IMR-90 (cell line): ENCODE measurements at regions not wholly inside any gene's neighbourhood (a gene's known extent, or its start where the extent isn't known, plus 50 kb on each side); places are given as distances from the start of the nearest gene placed in this dataset.

ENCODE experiments used
- ATAC-seq: fragments of 200-7000 bp; cut with Tn5 transposase; 2 replicates; pipeline ENCODE4 v1.9.1; 2020; ENCODE audit warnings: low read depth, mild to moderate bottlenecking, moderate library complexity
- BruUV-seq: library from RNA; stranded (reverse); fragments of 400-500 nt; replicated peaks from 2 replicates; lab custom pipeline; 2021; lab: Mats Ljungman, UMichigan
- CTCF ChIA-PET: fragments of 300-600 bp; formaldehyde crosslinking; extraction: SDS; loops from one replicate; lab custom pipeline; 2021; ENCODE audit warnings: antibody characterized with exemption; lab: Yijun Ruan, JAX
- POLR2A ChIA-PET: fragments of 300-600 bp; sonication (Branson Sonifier 250); formaldehyde crosslinking; loops from one replicate; lab custom pipeline; 2022; ENCODE audit warnings: antibody characterized with exemption; ENCODE audit not compliant: unreplicated experiment; lab: Charles Lee
- DNase-seq: peaks from one replicate; pipeline ENCODE4 v3.0.0; 2013
- H2AFZ ChIP-seq: replicated peaks from 2 replicates; pipeline ENCODE3; 2013; ENCODE audit warnings: low read length, mild to moderate bottlenecking; ENCODE audit not compliant: poor library complexity
- H2AK5ac ChIP-seq: 2 replicates; pipeline ENCODE4 v1.6.1; 2013; ENCODE audit warnings: low read depth, low read length, inconsistent platforms
- H2AK9ac ChIP-seq: replicated peaks from 2 replicates; pipeline ENCODE3; 2013; ENCODE audit warnings: mild to moderate bottlenecking, low read depth, low read length, moderate library complexity; ENCODE audit not compliant: poor library complexity
- H2BK120ac ChIP-seq: 2 replicates; pipeline ENCODE4 v1.6.1; 2013; ENCODE audit warnings: low read depth, low read length, inconsistent platforms
- H2BK15ac ChIP-seq: 3 replicates; pipeline ENCODE4 v1.6.1; 2013; ENCODE audit warnings: low read depth, low read length, inconsistent platforms
- H2BK20ac ChIP-seq: 2 replicates; pipeline ENCODE4 v1.6.1; 2013; ENCODE audit warnings: low read depth, mild to moderate bottlenecking, inconsistent platforms, low read length, moderate library complexity
- H2BK5ac ChIP-seq: 2 replicates; pipeline ENCODE4 v1.6.1; 2013; ENCODE audit warnings: mild to moderate bottlenecking, low read depth, low read length, inconsistent platforms; ENCODE audit not compliant: poor library complexity, severe bottlenecking
- H3K14ac ChIP-seq: replicated peaks from 2 replicates; pipeline ENCODE4 v1.6.1; 2013; ENCODE audit warnings: low read depth, low read length, inconsistent platforms
- H3K18ac ChIP-seq: 2 replicates; pipeline ENCODE4 v1.6.1; 2013; ENCODE audit warnings: low read depth, low read length, control low read depth
- H3K23ac ChIP-seq: 2 replicates; pipeline ENCODE4 v1.6.1; 2013; ENCODE audit warnings: low read depth, low read length, inconsistent platforms
- H3K27ac ChIP-seq: 2 replicates; pipeline ENCODE4 v1.5.1; 2013; ENCODE audit warnings: mild to moderate bottlenecking, control low read depth, low read length; ENCODE audit not compliant: insufficient read depth
- H3K27me3 ChIP-seq: 2 replicates; pipeline ENCODE4 v1.6.1; 2013; ENCODE audit warnings: low read length; ENCODE audit not compliant: control insufficient read depth, insufficient read depth
- H3K36me3 ChIP-seq: 2 replicates; pipeline ENCODE4 v1.6.1; 2013; ENCODE audit warnings: low read length, mixed read lengths; ENCODE audit not compliant: control insufficient read depth, insufficient read depth
- H3K4ac ChIP-seq: 2 replicates; pipeline ENCODE4 v1.6.1; 2013; ENCODE audit warnings: low read depth, low read length, inconsistent platforms
- H3K4me1 ChIP-seq: 2 replicates; pipeline ENCODE4 v1.6.1; 2013; ENCODE audit warnings: low read length, mixed read lengths; ENCODE audit not compliant: control insufficient read depth, insufficient read depth
- H3K4me2 ChIP-seq: 2 replicates; pipeline ENCODE4 v1.6.1; 2013; ENCODE audit warnings: low read depth, mild to moderate bottlenecking, control low read depth, low read length, moderate library complexity
- H3K4me3 ChIP-seq: 2 replicates; pipeline ENCODE4 v1.5.1; 2013; ENCODE audit warnings: low read depth, mild to moderate bottlenecking, control low read depth, low read length, moderate library complexity; ENCODE audit not compliant: insufficient read depth
- H3K56ac ChIP-seq: 2 replicates; pipeline ENCODE4 v1.6.1; 2013; ENCODE audit warnings: low read length, inconsistent platforms; ENCODE audit not compliant: insufficient read depth; ENCODE audit errors: extremely low read depth
- H3K79me1 ChIP-seq, 2 experiments: 2 replicates each; pipeline ENCODE4 v1.6.1; 2013; ENCODE audit warnings: low read length in 2 of 2, inconsistent platforms in 1 of 2, low read depth in 1 of 2
- H3K9ac ChIP-seq: 2 replicates; pipeline ENCODE4 v1.6.1; 2013; ENCODE audit warnings: low read depth, low read length, control low read depth
- H3K9me1 ChIP-seq: 2 replicates; pipeline ENCODE4 v1.6.1; 2013; ENCODE audit warnings: low read length, inconsistent platforms; ENCODE audit not compliant: insufficient read depth
- H3K9me3 ChIP-seq: 2 replicates; pipeline ENCODE4 v1.6.1; 2013; ENCODE audit warnings: low read length; ENCODE audit not compliant: control insufficient read depth, insufficient read depth
- H4K20me1 ChIP-seq: 2 replicates; pipeline ENCODE4 v1.6.1; 2013; ENCODE audit warnings: low read length, inconsistent platforms; ENCODE audit not compliant: insufficient read depth
- H4K5ac ChIP-seq: 2 replicates; pipeline ENCODE4 v1.6.1; 2013; ENCODE audit warnings: mild to moderate bottlenecking, low read depth, low read length, control low read depth
- H4K8ac ChIP-seq, 2 experiments: 2 replicates each; pipeline ENCODE4 v1.6.1; 2013; ENCODE audit warnings: low read depth in 2 of 2, low read length in 2 of 2, control low read depth in 1 of 2, inconsistent platforms in 1 of 2
- H4K91ac ChIP-seq: 2 replicates; pipeline ENCODE4 v1.6.1; 2013; ENCODE audit warnings: low read depth, low read length, inconsistent platforms; ENCODE audit not compliant: insufficient read depth
- BHLHE40 ChIP-seq: fragments of 150-350 bp; IDR thresholded peaks from 2 replicates; pipeline ENCODE4 v1.6.1; 2016; ENCODE audit warnings: mild to moderate bottlenecking, low read depth, low read length
- CEBPB ChIP-seq: IDR thresholded peaks from 2 replicates; pipeline ENCODE4 v1.6.1; 2012; ENCODE audit warnings: low read depth, low read length, improper control_type of control experiment
- CHD1 ChIP-seq: IDR thresholded peaks from 2 replicates; pipeline ENCODE4 v1.6.1; 2012; ENCODE audit warnings: low read depth, low read length, improper control_type of control experiment
- FOS ChIP-seq: fragments of 150-350 bp; IDR thresholded peaks from 2 replicates; pipeline ENCODE4 v1.6.1; 2016; ENCODE audit warnings: low read depth, low read length
- MAFK ChIP-seq: IDR thresholded peaks from 2 replicates; pipeline ENCODE4 v1.6.1; 2012; ENCODE audit warnings: low read depth, low read length, improper control_type of control experiment
- MAZ ChIP-seq: IDR thresholded peaks from 2 replicates; pipeline ENCODE4 v1.6.1; 2012; ENCODE audit warnings: low read depth, mild to moderate bottlenecking, low read length, improper control_type of control experiment, moderate library complexity, borderline replicate concordance
- MXI1 ChIP-seq: IDR thresholded peaks from 2 replicates; pipeline ENCODE4 v1.6.1; 2012; ENCODE audit warnings: low read depth, mild to moderate bottlenecking, low read length, moderate library complexity, borderline replicate concordance
- NFE2L2 ChIP-seq: fragments of 150-350 bp; IDR thresholded peaks from 2 replicates; pipeline ENCODE4 v1.6.1; 2016; ENCODE audit warnings: low read depth, mild to moderate bottlenecking, low read length
- POLR2A ChIP-seq: IDR thresholded peaks from 2 replicates; pipeline ENCODE4 v1.6.1; 2012; ENCODE audit warnings: mild to moderate bottlenecking, low read depth, low read length
- RAD21 ChIP-seq: IDR thresholded peaks from 2 replicates; pipeline ENCODE4 v1.6.1; 2012; ENCODE audit warnings: low read length, improper control_type of control experiment
- RCOR1 ChIP-seq: IDR thresholded peaks from 2 replicates; pipeline ENCODE4 v1.6.1; 2012; ENCODE audit warnings: mild to moderate bottlenecking, low read length, improper control_type of control experiment; ENCODE audit not compliant: insufficient replicate concordance
- RFX5 ChIP-seq: IDR thresholded peaks from 2 replicates; pipeline ENCODE4 v1.8.0; 2012; ENCODE audit warnings: low read depth, mild to moderate bottlenecking, low read length, moderate library complexity
- SMC3 ChIP-seq: fragments of 150-350 bp; IDR thresholded peaks from 2 replicates; pipeline ENCODE4 v1.6.1; 2016; ENCODE audit warnings: low read depth, mild to moderate bottlenecking, antibody characterized with exemption, low read length, moderate library complexity
- WGBS, 2 experiments: methylation state at CpG; one replicate each; pipeline versions ENCODE4 v1.1.5 to v1.1.7; 2013; ENCODE audit warnings: missing lambda C conversion rate in 2 of 2; ENCODE audit not compliant: insufficient read length in 1 of 2; ENCODE audit errors: extremely low coverage in 2 of 2; 5-methylcytosine and 5-hydroxymethylcytosine counted together
- dilution Hi-C: fragments of 300-500 bp; cut with HindIII; formaldehyde crosslinking; loops from one replicate; pipeline ENCODE4 v1.14.3; 2018; ENCODE audit warnings: low sequenced_read_pairs; ENCODE audit not compliant: unreplicated experiment
- in situ Hi-C: fragments of 300-500 bp; cut with MboI; formaldehyde crosslinking; loops from 3 replicates; pipeline ENCODE4 v1.14.3; 2019; ENCODE audit warnings: low sequenced_read_pairs, inconsistent platforms, mixed read lengths
- intact Hi-C: fragments of 100-400 bp; cut with micrococcal nuclease; formaldehyde crosslinking; loops from 2 replicates; pipeline ENCODE4 v1.10.0; 2022
- TF ChIP-seq, protein P1 (sequence below): fragments of 150-350 bp; IDR thresholded peaks from 2 replicates; pipeline ENCODE4 v1.6.1; 2017; ENCODE audit warnings: mild to moderate bottlenecking, antibody characterized with exemption, low read length, low read depth
- TF ChIP-seq, protein P2 (sequence below): fragments of 150-350 bp; IDR thresholded peaks from 2 replicates; pipeline ENCODE4 v1.6.1; 2016; ENCODE audit warnings: low read depth, mild to moderate bottlenecking, low read length, moderate library complexity, borderline replicate concordance
- TF ChIP-seq, protein P3 (sequence below): conservative IDR thresholded peaks from 2 replicates; pipeline ENCODE4 v1.5.1; 2012; ENCODE audit warnings: mild to moderate bottlenecking, low read depth, low read length, improper control_type of control experiment

DNA sequence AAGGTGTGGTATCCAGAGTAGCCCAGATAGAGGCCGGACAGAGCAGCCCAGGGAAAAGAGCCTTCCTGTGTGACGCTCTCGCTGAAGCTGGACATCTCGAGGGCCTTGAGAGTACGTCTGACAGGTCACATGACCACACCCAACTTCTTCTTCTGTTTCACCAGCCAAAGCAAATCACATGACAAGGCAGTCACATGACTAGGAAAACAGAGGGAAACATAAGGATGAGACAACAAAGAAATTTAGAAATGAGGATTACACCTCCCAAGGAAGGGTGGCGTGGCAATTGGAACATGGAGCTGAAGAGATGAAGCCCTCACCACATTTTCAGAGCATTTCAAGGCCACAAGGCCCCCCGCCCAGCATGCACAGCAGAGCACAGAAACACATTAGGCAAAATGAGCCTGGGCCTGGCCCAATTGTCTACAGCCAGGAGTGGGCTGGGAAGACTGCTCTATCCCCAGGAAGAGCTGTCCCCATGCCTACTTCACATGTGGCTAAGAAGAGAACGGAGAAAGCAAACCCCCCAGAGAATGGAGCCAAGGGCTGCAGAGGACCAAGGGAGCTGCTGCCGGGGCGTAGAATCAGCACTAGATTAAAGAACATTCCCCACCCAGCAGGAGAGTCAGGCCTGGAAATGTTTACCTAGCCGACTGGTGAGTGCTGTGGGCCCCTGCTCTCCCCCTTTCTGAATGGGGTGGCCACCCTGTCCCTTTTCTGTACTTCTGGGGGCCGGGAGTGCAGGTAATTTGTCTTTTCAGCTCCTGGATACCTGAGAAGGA is 305.1 kb downstream of the NPHP4 start:
- no TSS peak for BruUV-seq
- dilution Hi-C loops, result no loop called here
- DNase-seq (no peak), ATAC-seq (no peak)
- H4K91ac ChIP-seq, result no peak overlapping the region
- intact Hi-C loops, result no loop called here
- no peak overlapping the region for H2AK9ac ChIP-seq
- no peak overlapping the region for H2BK20ac ChIP-seq
- H4K20me1 ChIP-seq, result no peaks in the 10 kb centered on the region
- no peak overlapping the region for H4K5ac ChIP-seq
- H2AK5ac ChIP-seq, result no peak overlapping the region
- H3K9me3 ChIP-seq, result peaks cover 49% of the 10 kb centered on the region
- no peaks in the 10 kb centered on the region for H3K9me1 ChIP-seq
- no peak overlapping the region for H3K4me2 ChIP-seq
- no peak overlapping the region for H3K27ac ChIP-seq
- H4K8ac ChIP-seq, result no peak overlapping the region
- no peak overlapping the region for H2BK5ac ChIP-seq
- H3K4me1 ChIP-seq, result no peaks in the 10 kb centered on the region
- WGBS, 2 experiments, result 17% methylated on average over 1 of the region's 12 CpGs; no CpG with 5 or more reads in 1 of the 2 experiments
- no peak overlapping the region for H3K14ac ChIP-seq
- no peak for TF ChIP-seq MAFK
- no peak for TF ChIP-seq RAD21
- no peak for TF ChIP-seq BHLHE40
- TF ChIP-seq RCOR1, result no peak
- TF ChIP-seq CEBPB, result no peak
- no peak for TF ChIP-seq MAZ
- TF ChIP-seq, protein P1, sequence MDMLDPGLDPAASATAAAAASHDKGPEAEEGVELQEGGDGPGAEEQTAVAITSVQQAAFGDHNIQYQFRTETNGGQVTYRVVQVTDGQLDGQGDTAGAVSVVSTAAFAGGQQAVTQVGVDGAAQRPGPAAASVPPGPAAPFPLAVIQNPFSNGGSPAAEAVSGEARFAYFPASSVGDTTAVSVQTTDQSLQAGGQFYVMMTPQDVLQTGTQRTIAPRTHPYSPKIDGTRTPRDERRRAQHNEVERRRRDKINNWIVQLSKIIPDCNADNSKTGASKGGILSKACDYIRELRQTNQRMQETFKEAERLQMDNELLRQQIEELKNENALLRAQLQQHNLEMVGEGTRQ, result no peak
- TF ChIP-seq MXI1, result no peak
- TF ChIP-seq, protein P2, sequence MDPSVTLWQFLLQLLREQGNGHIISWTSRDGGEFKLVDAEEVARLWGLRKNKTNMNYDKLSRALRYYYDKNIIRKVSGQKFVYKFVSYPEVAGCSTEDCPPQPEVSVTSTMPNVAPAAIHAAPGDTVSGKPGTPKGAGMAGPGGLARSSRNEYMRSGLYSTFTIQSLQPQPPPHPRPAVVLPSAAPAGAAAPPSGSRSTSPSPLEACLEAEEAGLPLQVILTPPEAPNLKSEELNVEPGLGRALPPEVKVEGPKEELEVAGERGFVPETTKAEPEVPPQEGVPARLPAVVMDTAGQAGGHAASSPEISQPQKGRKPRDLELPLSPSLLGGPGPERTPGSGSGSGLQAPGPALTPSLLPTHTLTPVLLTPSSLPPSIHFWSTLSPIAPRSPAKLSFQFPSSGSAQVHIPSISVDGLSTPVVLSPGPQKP, result no peak
- TF ChIP-seq RFX5, result no peak
- no peak for TF ChIP-seq SMC3
- TF ChIP-seq FOS, result no peak
- no peak for TF ChIP-seq NFE2L2
- TF ChIP-seq CHD1, result no peak
- TF ChIP-seq POLR2A, result no peak
- TF ChIP-seq, protein P3, sequence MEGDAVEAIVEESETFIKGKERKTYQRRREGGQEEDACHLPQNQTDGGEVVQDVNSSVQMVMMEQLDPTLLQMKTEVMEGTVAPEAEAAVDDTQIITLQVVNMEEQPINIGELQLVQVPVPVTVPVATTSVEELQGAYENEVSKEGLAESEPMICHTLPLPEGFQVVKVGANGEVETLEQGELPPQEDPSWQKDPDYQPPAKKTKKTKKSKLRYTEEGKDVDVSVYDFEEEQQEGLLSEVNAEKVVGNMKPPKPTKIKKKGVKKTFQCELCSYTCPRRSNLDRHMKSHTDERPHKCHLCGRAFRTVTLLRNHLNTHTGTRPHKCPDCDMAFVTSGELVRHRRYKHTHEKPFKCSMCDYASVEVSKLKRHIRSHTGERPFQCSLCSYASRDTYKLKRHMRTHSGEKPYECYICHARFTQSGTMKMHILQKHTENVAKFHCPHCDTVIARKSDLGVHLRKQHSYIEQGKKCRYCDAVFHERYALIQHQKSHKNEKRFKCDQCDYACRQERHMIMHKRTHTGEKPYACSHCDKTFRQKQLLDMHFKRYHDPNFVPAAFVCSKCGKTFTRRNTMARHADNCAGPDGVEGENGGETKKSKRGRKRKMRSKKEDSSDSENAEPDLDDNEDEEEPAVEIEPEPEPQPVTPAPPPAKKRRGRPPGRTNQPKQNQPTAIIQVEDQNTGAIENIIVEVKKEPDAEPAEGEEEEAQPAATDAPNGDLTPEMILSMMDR, result no peak
- H3K9ac ChIP-seq, result no peak overlapping the region
- H2BK15ac ChIP-seq, result no peak overlapping the region
- H2AFZ ChIP-seq, result no peak overlapping the region
- no peak overlapping the region for H3K23ac ChIP-seq
- no peak overlapping the region for H2BK120ac ChIP-seq
- H3K4me3 ChIP-seq, result no peak overlapping the region
- ChIA-PET CTCF (no interaction called here), POLR2A (no interaction called here)
- no peak overlapping the region for H3K4ac ChIP-seq
- H3K27me3 ChIP-seq, result no peaks in the 10 kb centered on the region
- no peaks in the 10 kb centered on the region for H3K36me3 ChIP-seq
- H3K56ac ChIP-seq, result no peak overlapping the region
- no peak overlapping the region for H3K18ac ChIP-seq
- in situ Hi-C loops, result no loop called here
- H3K79me1 ChIP-seq, result no peaks in the 10 kb centered on the region
